Hepatocyte (in vitro differentiated cells): ENCODE measurements at regions not wholly inside any gene's neighbourhood (a gene's known extent, or its start where the extent isn't known, plus 50 kb on each side); places are given as distances from the start of the nearest gene placed in this dataset.

Source experiments
- CTCF ChIP-seq: fragments of 200-600 bp; sonication (generic); IDR thresholded peaks from 2 replicates; pipeline ENCODE4 v1.5.1; 2016; ENCODE audit warnings: antibody characterized with exemption, mild to moderate bottlenecking; ENCODE audit not compliant: poor library complexity
- EZH2 ChIP-seq: fragments of 200-600 bp; sonication (generic); IDR thresholded peaks from 2 replicates; pipeline ENCODE4 v1.6.1; 2016; ENCODE audit warnings: antibody characterized with exemption, mild to moderate bottlenecking, borderline replicate concordance

GRCh38 chr4:27807207-27807606, 946.6 kb downstream of the STIM2 start:
- TF ChIP-seq EZH2 (no peak), CTCF (no peak)
